ENCODE measurements at regions not wholly inside any gene's neighbourhood (a gene's known extent, or its start where the extent isn't known, plus 50 kb on each side); places are given as distances from the start of the nearest gene placed in this dataset.

GRCh38 chr14:87285506-87285905 is 707.5 kb downstream of the GALC start:
- no peaks in the 10 kb centered on the region for H4K20me1 ChIP-seq (ENCODE audit: low read depth)
- Mint-ChIP-seq H3K27ac (no peak overlapping the region), H3K4me3 (no peak overlapping the region), H3K4me1 (peaks cover 8% of the 10 kb centered on the region), H3K27me3 (ENCODE audit: insufficient read depth, low read depth) (no peaks in the 10 kb centered on the region), H3K36me3 (no peaks in the 10 kb centered on the region), H3K9me3 (peaks cover 3% of the 10 kb centered on the region)
- H3K27me3 ChIP-seq: no peaks in the 10 kb centered on the region
- no peak overlapping the region for H2AFZ ChIP-seq (replicated peaks)
- no peaks in the 10 kb centered on the region for H3F3A ChIP-seq (ENCODE audit: low read depth)
- no peak overlapping the region for H3K27ac ChIP-seq
- no peaks in the 10 kb centered on the region for H3K9me3 ChIP-seq (ENCODE audit: low read depth)
- no peak overlapping the region for H3K4me2 ChIP-seq
- no peaks in the 10 kb centered on the region for H3K4me1 ChIP-seq
- TF ChIP-seq CTCF (IDR thresholded peaks at IDR 0.05) (no peak), EZH2phosphoT487 (IDR thresholded peaks at IDR 0.05) (no peak), EZH2 (IDR thresholded peaks at IDR 0.05) (no peak)
- no peaks in the 10 kb centered on the region for H3K36me3 ChIP-seq
- DNase-seq (ENCODE audit: low spot score): no peak
- no peak overlapping the region for H3K9ac ChIP-seq
- no peak overlapping the region for H3K4me3 ChIP-seq
- no peaks in the 10 kb centered on the region for H3K79me2 ChIP-seq (ENCODE audit: low read depth)

GRCh38 chr14:87283547-87283946 is 709.4 kb downstream of the GALC start:
- Histone ChIP-seq H4K20me1 (ENCODE audit: low read depth) (no peaks in the 10 kb centered on the region), H3K27me3 (no peaks in the 10 kb centered on the region), H3K27ac (no peak overlapping the region), H3K4me1 (no peaks in the 10 kb centered on the region), H2AFZ (replicated peaks) (no peak overlapping the region), H3K9ac (no peak overlapping the region), H3K9me3 (ENCODE audit: low read depth) (no peaks in the 10 kb centered on the region), H3K79me2 (ENCODE audit: low read depth) (no peaks in the 10 kb centered on the region), H3K36me3 (no peaks in the 10 kb centered on the region), H3F3A (ENCODE audit: low read depth) (no peaks in the 10 kb centered on the region), H3K4me2 (no peak overlapping the region), H3K4me3 (no peak overlapping the region)
- TF ChIP-seq CTCF (IDR thresholded peaks at IDR 0.05) (no peak), EZH2 (IDR thresholded peaks at IDR 0.05) (no peak), EZH2phosphoT487 (IDR thresholded peaks at IDR 0.05) (no peak)
- Mint-ChIP-seq H3K27me3 (ENCODE audit: insufficient read depth, low read depth) (no peaks in the 10 kb centered on the region), H3K9me3 (peaks cover 3% of the 10 kb centered on the region), H3K4me3 (no peak overlapping the region), H3K4me1 (peaks cover 8% of the 10 kb centered on the region), H3K27ac (no peak overlapping the region), H3K36me3 (no peaks in the 10 kb centered on the region)
- no peak for DNase-seq (ENCODE audit: low spot score)

GRCh38 chr14:87282266-87282665 is 710.7 kb downstream of the GALC start:
- Histone ChIP-seq H3K9me3 (ENCODE audit: low read depth) (no peaks in the 10 kb centered on the region), H2AFZ (replicated peaks) (no peak overlapping the region), H3K79me2 (ENCODE audit: low read depth) (no peaks in the 10 kb centered on the region), H3K4me1 (no peaks in the 10 kb centered on the region), H3K27me3 (no peaks in the 10 kb centered on the region), H3K36me3 (no peaks in the 10 kb centered on the region), H4K20me1 (ENCODE audit: low read depth) (no peaks in the 10 kb centered on the region), H3K9ac (no peak overlapping the region), H3F3A (ENCODE audit: low read depth) (no peaks in the 10 kb centered on the region), H3K27ac (no peak overlapping the region), H3K4me3 (no peak overlapping the region), H3K4me2 (no peak overlapping the region)
- peaks cover 8% of the 10 kb centered on the region for H3K4me1 Mint-ChIP-seq
- no peak overlapping the region for H3K4me3 Mint-ChIP-seq
- H3K27me3 Mint-ChIP-seq (ENCODE audit: insufficient read depth, low read depth): no peaks in the 10 kb centered on the region
- H3K27ac Mint-ChIP-seq: no peak overlapping the region
- no peaks in the 10 kb centered on the region for H3K36me3 Mint-ChIP-seq
- H3K9me3 Mint-ChIP-seq: peaks cover 3% of the 10 kb centered on the region
- TF ChIP-seq CTCF (IDR thresholded peaks at IDR 0.05) (no peak), EZH2phosphoT487 (IDR thresholded peaks at IDR 0.05) (no peak), EZH2 (IDR thresholded peaks at IDR 0.05) (no peak)
- DNase-seq (ENCODE audit: low spot score): no peak

- H3K4me3 ChIP-seq: no peak overlapping the region
- no peak overlapping the region for H3K27ac ChIP-seq
- no peak overlapping the region for H2AFZ ChIP-seq (replicated peaks)
- Mint-ChIP-seq H3K27ac (no peak overlapping the region), H3K9me3 (no peaks in the 10 kb centered on the region), H3K4me3 (no peak overlapping the region), H3K4me1 (peaks cover 8% of the 10 kb centered on the region), H3K36me3 (no peaks in the 10 kb centered on the region), H3K27me3 (ENCODE audit: insufficient read depth, low read depth) (peaks cover 4% of the 10 kb centered on the region)
- no peaks in the 10 kb centered on the region for H3K9me3 ChIP-seq (ENCODE audit: low read depth)
- no peaks in the 10 kb centered on the region for H4K20me1 ChIP-seq (ENCODE audit: low read depth)
- TF ChIP-seq EZH2phosphoT487 (IDR thresholded peaks at IDR 0.05) (no peak), EZH2 (IDR thresholded peaks at IDR 0.05) (no peak), CTCF (IDR thresholded peaks at IDR 0.05) (no peak)
- no peak overlapping the region for H3K9ac ChIP-seq
- no peaks in the 10 kb centered on the region for H3K27me3 ChIP-seq
- H3K36me3 ChIP-seq: no peaks in the 10 kb centered on the region
- no peak overlapping the region for H3K4me2 ChIP-seq
- H3F3A ChIP-seq (ENCODE audit: low read depth): no peaks in the 10 kb centered on the region
- DNase-seq (ENCODE audit: low spot score): no peak
- H3K4me1 ChIP-seq: no peaks in the 10 kb centered on the region
- H3K79me2 ChIP-seq (ENCODE audit: low read depth): no peaks in the 10 kb centered on the region
These were observed 714.6 kb downstream of the GALC start for GRCh38 chr14:87278415-87278814.

All from neural progenitor cell (in vitro differentiated cells).